ENCODE measurements at regions not wholly inside any gene's neighbourhood (a gene's known extent, or its start where the extent isn't known, plus 50 kb on each side); places are given as distances from the start of the nearest gene placed in this dataset.

DNA sequence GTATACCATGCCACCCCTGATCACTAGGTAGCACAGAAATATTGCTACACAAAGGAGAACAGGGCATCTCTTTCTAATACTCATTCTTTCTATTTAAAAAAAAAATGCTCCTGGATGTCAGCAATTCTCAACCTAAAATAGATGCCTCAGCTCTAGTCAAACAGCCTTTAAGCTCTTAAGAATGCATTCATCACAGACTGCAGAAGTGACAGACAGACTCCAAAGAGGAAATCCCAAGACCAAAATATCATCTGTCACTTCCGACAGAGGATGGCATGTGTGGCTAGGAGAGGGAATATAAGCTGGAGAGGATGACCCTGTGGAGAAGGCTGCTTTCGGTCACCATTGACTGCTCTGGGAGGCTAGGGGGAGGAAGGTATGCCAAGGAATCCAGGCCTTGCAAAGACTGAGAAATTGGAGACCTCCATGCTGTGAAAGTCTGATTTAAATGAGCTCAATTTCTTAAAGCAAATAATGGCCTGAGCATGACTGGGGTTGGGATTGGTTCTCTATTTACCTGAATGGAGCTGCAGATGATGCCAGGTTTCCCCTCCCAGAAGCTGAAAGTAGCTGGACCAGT, 277.4 kb downstream of the BRINP2 start:
- TF ChIP-seq, protein P1, sequence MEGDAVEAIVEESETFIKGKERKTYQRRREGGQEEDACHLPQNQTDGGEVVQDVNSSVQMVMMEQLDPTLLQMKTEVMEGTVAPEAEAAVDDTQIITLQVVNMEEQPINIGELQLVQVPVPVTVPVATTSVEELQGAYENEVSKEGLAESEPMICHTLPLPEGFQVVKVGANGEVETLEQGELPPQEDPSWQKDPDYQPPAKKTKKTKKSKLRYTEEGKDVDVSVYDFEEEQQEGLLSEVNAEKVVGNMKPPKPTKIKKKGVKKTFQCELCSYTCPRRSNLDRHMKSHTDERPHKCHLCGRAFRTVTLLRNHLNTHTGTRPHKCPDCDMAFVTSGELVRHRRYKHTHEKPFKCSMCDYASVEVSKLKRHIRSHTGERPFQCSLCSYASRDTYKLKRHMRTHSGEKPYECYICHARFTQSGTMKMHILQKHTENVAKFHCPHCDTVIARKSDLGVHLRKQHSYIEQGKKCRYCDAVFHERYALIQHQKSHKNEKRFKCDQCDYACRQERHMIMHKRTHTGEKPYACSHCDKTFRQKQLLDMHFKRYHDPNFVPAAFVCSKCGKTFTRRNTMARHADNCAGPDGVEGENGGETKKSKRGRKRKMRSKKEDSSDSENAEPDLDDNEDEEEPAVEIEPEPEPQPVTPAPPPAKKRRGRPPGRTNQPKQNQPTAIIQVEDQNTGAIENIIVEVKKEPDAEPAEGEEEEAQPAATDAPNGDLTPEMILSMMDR (IDR thresholded peaks at IDR 0.05; ENCODE audit: low read depth, low read length, missing input control) = no peak
- TF ChIP-seq, protein P2, sequence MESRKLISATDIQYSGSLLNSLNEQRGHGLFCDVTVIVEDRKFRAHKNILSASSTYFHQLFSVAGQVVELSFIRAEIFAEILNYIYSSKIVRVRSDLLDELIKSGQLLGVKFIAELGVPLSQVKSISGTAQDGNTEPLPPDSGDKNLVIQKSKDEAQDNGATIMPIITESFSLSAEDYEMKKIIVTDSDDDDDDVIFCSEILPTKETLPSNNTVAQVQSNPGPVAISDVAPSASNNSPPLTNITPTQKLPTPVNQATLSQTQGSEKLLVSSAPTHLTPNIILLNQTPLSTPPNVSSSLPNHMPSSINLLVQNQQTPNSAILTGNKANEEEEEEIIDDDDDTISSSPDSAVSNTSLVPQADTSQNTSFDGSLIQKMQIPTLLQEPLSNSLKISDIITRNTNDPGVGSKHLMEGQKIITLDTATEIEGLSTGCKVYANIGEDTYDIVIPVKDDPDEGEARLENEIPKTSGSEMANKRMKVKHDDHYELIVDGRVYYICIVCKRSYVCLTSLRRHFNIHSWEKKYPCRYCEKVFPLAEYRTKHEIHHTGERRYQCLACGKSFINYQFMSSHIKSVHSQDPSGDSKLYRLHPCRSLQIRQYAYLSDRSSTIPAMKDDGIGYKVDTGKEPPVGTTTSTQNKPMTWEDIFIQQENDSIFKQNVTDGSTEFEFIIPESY (IDR thresholded peaks at IDR 0.05) = no peak
- TF ChIP-seq TAF1 (conservative IDR thresholded peaks at IDR 0.05) = no peak
- TF ChIP-seq YY1 (IDR thresholded peaks at IDR 0.05) = no peak
- no peak for TF ChIP-seq EGR1 (IDR thresholded peaks at IDR 0.05; ENCODE audit: low read depth in 2 of 2)
